ENCODE measurements at regions not wholly inside any gene's neighbourhood (a gene's known extent, or its start where the extent isn't known, plus 50 kb on each side); places are given as distances from the start of the nearest gene placed in this dataset.

DNA sequence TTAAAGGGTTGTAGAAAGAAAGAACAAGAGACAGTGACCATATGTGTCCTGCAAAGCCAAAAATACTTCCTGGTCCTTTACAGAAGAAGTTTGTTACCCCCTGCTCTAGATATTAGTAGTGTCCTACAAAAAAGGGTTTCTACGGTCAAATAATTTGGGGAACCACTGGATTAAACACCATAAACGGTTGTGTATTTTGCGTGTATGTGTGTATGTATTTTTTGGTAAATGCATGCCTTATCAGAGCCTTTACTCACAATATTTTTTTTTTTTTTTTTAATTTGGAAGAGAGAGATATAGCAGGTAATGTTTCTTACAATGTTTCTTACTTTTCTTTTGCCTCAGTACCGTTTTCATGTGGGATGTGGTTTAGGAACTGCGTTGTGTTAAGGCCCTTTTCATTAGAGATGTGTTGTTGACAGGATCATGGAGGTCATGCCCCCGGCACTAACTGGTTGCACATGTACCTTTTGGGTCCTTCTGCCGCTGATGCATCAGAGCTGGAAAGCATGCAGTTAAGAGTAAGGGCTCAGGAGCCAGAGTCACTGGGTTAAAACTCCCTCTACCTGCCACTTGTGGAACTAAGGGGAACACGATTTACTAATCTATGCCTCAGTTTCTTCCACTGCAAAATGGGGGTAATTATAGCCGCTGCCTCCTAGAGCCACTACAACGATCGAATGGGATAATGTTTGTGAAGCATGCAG, 234.6 kb upstream of the KAZN start:
- TF ChIP-seq POLR2A (IDR thresholded peaks at IDR 0.05) (no peak), EP300 (IDR thresholded peaks at IDR 0.05; ENCODE audit: low read depth) (no peak), POLR2AphosphoS5 (IDR thresholded peaks at IDR 0.05) (no peak)
- TF ChIP-seq, protein P1, sequence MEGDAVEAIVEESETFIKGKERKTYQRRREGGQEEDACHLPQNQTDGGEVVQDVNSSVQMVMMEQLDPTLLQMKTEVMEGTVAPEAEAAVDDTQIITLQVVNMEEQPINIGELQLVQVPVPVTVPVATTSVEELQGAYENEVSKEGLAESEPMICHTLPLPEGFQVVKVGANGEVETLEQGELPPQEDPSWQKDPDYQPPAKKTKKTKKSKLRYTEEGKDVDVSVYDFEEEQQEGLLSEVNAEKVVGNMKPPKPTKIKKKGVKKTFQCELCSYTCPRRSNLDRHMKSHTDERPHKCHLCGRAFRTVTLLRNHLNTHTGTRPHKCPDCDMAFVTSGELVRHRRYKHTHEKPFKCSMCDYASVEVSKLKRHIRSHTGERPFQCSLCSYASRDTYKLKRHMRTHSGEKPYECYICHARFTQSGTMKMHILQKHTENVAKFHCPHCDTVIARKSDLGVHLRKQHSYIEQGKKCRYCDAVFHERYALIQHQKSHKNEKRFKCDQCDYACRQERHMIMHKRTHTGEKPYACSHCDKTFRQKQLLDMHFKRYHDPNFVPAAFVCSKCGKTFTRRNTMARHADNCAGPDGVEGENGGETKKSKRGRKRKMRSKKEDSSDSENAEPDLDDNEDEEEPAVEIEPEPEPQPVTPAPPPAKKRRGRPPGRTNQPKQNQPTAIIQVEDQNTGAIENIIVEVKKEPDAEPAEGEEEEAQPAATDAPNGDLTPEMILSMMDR (IDR thresholded peaks at IDR 0.05) = no peak
- H3K27ac ChIP-seq = no peak overlapping the region
- H3K4me1 ChIP-seq = peaks cover 0 to 9% (median 2%) of the 10 kb centered on the region in 4 donors
- H3K4me3 ChIP-seq = no peak overlapping the region
- in situ Hi-C loops (cut with MboI; ENCODE audit: low pct_ligation_motif_present in 1 of 4, low pct_unique_long_range_greater_than_20kb in 1 of 4, low sequenced_read_pairs in 3 of 4) = no loop called here
- DNase-seq = no peak
- no peaks in the 10 kb centered on the region for H3K9me3 ChIP-seq
- intact Hi-C loops (cut with DNase I; ENCODE audit: low total_unique reads) = no loop called here
- no peaks in the 10 kb centered on the region for H3K27me3 ChIP-seq
- WGBS, 2 donors (ENCODE audit: low coverage in 1 of 2) = 79 to 81% methylated on average over 7 to 11 of the region's 11 CpGs
- no peaks in the 10 kb centered on the region for H3K36me3 ChIP-seq

DNA sequence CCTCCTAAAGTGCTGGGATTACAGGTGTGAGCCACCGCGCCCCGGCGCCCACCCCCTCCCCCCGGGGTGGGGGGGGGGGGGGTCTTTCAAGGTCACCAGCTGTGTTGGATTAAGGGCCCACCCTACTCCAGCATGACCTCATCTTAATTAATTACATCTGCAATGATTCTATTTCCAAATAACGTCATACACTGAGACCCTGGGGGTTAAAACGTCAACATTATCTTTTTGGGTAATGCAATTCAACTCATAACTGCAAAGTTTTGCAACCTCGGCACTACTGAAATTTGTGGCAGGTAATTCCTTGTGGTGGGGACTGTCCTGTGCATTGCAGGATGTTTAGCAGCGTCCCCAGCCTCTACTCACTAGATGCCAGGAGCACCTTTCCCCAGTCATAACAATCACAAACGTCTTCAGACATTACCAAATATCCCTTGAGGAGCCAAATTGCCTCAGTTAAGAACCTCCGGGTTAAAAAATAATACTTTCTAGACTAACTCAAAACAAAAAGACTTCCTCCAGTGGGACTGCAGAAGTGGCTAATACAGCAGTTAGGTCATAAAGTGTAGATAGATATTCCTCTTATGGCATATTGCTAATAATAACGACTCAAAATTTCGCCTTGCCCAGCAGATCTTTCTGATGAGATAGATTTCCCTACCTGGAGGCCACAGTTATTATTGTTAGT, 233.0 kb upstream of the KAZN start:
- H3K27me3 ChIP-seq = no peaks in the 10 kb centered on the region
- DNase-seq = no peak
- in situ Hi-C loops (cut with MboI; ENCODE audit: low pct_ligation_motif_present in 1 of 4, low pct_unique_long_range_greater_than_20kb in 1 of 4, low sequenced_read_pairs in 3 of 4) = no loop called here
- intact Hi-C loops (cut with DNase I; ENCODE audit: low total_unique reads) = no loop called here
- no peaks in the 10 kb centered on the region for H3K36me3 ChIP-seq
- no peaks in the 10 kb centered on the region for H3K9me3 ChIP-seq
- H3K27ac ChIP-seq = no peak overlapping the region
- H3K4me1 ChIP-seq = peaks cover 0 to 9% (median 2%) of the 10 kb centered on the region in 4 donors
- H3K4me3 ChIP-seq = no peak overlapping the region
- TF ChIP-seq POLR2AphosphoS5 (IDR thresholded peaks at IDR 0.05) (no peak), EP300 (IDR thresholded peaks at IDR 0.05; ENCODE audit: low read depth) (no peak), POLR2A (IDR thresholded peaks at IDR 0.05) (no peak)
- TF ChIP-seq, protein P1 (IDR thresholded peaks at IDR 0.05) = no peak
- 70 to 79% methylated on average over 4 to 12 of the region's 13 CpGs for WGBS, 2 donors (ENCODE audit: low coverage in 1 of 2)

DNA sequence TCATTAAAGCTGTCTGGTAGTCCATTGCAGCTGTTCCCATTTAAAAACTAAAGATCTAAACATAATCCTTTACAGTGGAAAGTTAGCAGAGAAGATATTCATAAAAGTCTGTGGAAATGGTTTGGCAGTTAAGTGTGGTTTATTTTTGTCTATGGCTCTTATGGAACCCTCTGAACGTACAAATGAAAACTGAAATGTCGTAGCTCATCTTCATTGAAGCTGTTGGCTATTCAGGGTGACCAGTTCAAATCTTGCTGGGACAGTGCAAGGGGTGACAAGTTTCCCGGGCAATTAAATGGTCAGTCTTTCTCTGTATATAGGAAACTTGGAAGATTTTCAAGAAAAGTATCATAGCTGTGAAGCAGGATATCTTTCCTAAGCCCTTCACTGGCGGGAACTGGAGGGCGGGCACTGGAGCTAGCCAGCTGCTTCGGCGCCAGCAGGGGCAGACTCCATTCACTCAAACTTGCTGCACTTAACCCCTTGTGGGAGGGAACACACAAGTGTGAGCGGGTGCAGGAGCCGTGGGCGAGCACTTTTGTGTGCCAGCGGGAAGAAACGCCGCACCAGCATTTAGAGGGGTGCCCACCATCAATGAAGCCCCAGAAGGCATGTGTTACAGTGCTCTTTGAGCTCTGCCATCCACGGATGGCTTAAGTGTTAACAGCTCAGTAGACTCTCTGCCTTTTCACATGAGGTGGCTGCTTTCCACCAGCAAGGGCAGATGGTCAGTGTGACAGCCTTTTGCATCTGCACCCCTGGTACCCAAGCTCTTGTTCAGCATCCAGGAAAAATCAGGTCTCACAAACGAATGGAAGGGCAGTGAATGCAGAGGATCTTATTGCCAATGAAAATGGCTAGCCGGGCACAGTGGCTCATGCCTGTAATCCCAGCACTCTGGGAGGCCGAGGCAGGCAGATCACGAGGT, 232.1 kb upstream of the KAZN start:
- Histone ChIP-seq H3K27me3 (no peaks in the 10 kb centered on the region), H3K36me3 (no peaks in the 10 kb centered on the region), H3K9me3 (no peaks in the 10 kb centered on the region), H3K4me1 (peaks cover 0 to 5% (median 2%) of the 10 kb centered on the region in 4 donors), H3K27ac (no peak overlapping the region), H3K4me3 (no peak overlapping the region)
- in situ Hi-C loops (cut with MboI; ENCODE audit: low pct_ligation_motif_present in 1 of 4, low pct_unique_long_range_greater_than_20kb in 1 of 4, low sequenced_read_pairs in 3 of 4) = no loop called here
- TF ChIP-seq POLR2AphosphoS5 (IDR thresholded peaks at IDR 0.05) (no peak), EP300 (IDR thresholded peaks at IDR 0.05; ENCODE audit: low read depth) (no peak), POLR2A (IDR thresholded peaks at IDR 0.05) (no peak)
- TF ChIP-seq, protein P1 (IDR thresholded peaks at IDR 0.05) = no peak
- WGBS, 2 donors (ENCODE audit: low coverage in 1 of 2) = 55% methylated on average over 18 of the region's 18 CpGs; no CpG with 5 or more reads in 1 of the 2 donors
- no peak for DNase-seq
- intact Hi-C loops (cut with DNase I; ENCODE audit: low total_unique reads) = no loop called here

DNA sequence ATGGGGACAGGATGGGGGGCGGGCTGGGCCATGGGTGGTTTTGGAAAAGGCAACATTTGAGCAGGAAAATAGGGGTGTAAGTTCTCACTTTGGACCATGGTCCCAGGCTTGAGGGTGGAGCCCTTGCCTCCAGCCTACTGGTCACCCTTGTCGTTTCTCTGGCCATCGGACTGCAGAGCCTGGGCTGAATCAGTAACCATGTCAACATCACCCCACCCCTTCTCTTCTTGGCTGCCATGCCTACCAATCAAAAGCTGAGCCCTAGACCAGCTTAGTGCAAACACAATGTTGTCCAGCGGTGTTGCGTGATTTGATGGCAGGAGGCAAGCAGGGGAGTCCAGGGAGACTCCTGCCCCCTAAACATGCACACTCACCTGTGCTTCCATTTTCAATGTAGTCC, 231.0 kb upstream of the KAZN start:
- Histone ChIP-seq H3K27me3 (no peaks in the 10 kb centered on the region), H3K4me3 (no peak overlapping the region), H3K27ac (no peak overlapping the region), H3K36me3 (no peaks in the 10 kb centered on the region), H3K4me1 (peaks cover 0 to 5% (median 2%) of the 10 kb centered on the region in 4 donors), H3K9me3 (no peaks in the 10 kb centered on the region)
- TF ChIP-seq POLR2A (IDR thresholded peaks at IDR 0.05) (no peak), EP300 (IDR thresholded peaks at IDR 0.05; ENCODE audit: low read depth) (no peak), POLR2AphosphoS5 (IDR thresholded peaks at IDR 0.05) (no peak)
- TF ChIP-seq, protein P1 (IDR thresholded peaks at IDR 0.05) = no peak
- 40 to 82% methylated on average over 1 to 5 of the region's 5 CpGs for WGBS, 2 donors (ENCODE audit: low coverage in 1 of 2)
- intact Hi-C loops (cut with DNase I; ENCODE audit: low total_unique reads) (no loop called here), in situ Hi-C loops (cut with MboI; ENCODE audit: low pct_ligation_motif_present in 1 of 4, low pct_unique_long_range_greater_than_20kb in 1 of 4, low sequenced_read_pairs in 3 of 4) (no loop called here)
- no peak for DNase-seq
